CD14-positive monocyte (primary cell): ENCODE measurements at regions not wholly inside any gene's neighbourhood (a gene's known extent, or its start where the extent isn't known, plus 50 kb on each side); places are given as distances from the start of the nearest gene placed in this dataset.
"Not testable (repeated sequence)": the region's sequence is repeated elsewhere in the genome, so short reads cannot be mapped to it uniquely, and the experiment has no call there.

Experiments
- DNase-seq, 3 donors: peaks; one replicate each; pipeline ENCODE4 v3.0.0-alpha.2; 2011 to 2022
- H2AFZ ChIP-seq: 2 replicates; pipeline ENCODE4 v1.6.0; 2012; ENCODE audit warnings: mild to moderate bottlenecking, low read depth, low read length, inconsistent platforms; ENCODE audit not compliant: insufficient read depth, poor library complexity, severe bottlenecking
- H3K27ac ChIP-seq, 2 donors: 1 replicate in 1 of 2; 2 replicates in 1 of 2; pipeline ENCODE4 v1.5.1; 2012 to 2013; ENCODE audit warnings: low read length in 2 of 2, control low read depth in 1 of 2, inconsistent platforms in 1 of 2, low read depth in 1 of 2, mild to moderate bottlenecking in 1 of 2
- H3K27me3 ChIP-seq, 2 donors: one replicate each; pipeline versions ENCODE4 v1.6.0 to v1.6.1; 2011 to 2013; ENCODE audit warnings: low read length in 2 of 2; ENCODE audit not compliant: control insufficient read depth in 2 of 2, insufficient read depth in 2 of 2
- H3K36me3 ChIP-seq, 2 donors: replicated peaks in 1 of 2; 1 replicate in 1 of 2; 2 replicates in 1 of 2; pipeline versions ENCODE4 v1.5.1 to v1.6.1; 2012 to 2013; ENCODE audit warnings: low read length in 2 of 2, control low read depth in 1 of 2, inconsistent platforms in 1 of 2, mild to moderate bottlenecking in 1 of 2; ENCODE audit not compliant: insufficient read depth in 2 of 2, control insufficient read depth in 1 of 2
- H3K4me1 ChIP-seq, 2 donors: 1 replicate in 1 of 2; 2 replicates in 1 of 2; pipeline versions ENCODE4 v1.5.1 to v1.6.1; 2012 to 2013; ENCODE audit warnings: low read length in 2 of 2, control low read depth in 1 of 2, inconsistent platforms in 1 of 2, mild to moderate bottlenecking in 1 of 2, moderate library complexity in 1 of 2; ENCODE audit not compliant: insufficient read depth in 2 of 2, control insufficient read depth in 1 of 2
- H3K4me2 ChIP-seq: replicated peaks from 2 replicates; pipeline ENCODE3; 2012; ENCODE audit warnings: low read length, moderate library complexity, mild to moderate bottlenecking; ENCODE audit not compliant: poor library complexity, severe bottlenecking; ENCODE audit errors: extremely low read depth
- H3K4me3 ChIP-seq, 3 experiments: fragments of 200-600 bp in 1 of 3; sonication (generic) in 1 of 3; replicated peaks in 1 of 3; 1 replicate in 2 of 3; 2 replicates in 1 of 3; pipeline ENCODE4 v1.5.1; 2011 to 2013; ENCODE audit warnings: low read length in 3 of 3, mild to moderate bottlenecking in 3 of 3, control low read depth in 2 of 3, low read depth in 2 of 3, inconsistent platforms in 1 of 3, moderate library complexity in 1 of 3
- H3K79me2 ChIP-seq: 2 replicates; pipeline ENCODE4 v1.6.0; 2012; ENCODE audit warnings: mild to moderate bottlenecking, control low read depth, inconsistent platforms, low read length, moderate library complexity; ENCODE audit not compliant: insufficient read depth
- H3K9ac ChIP-seq: 2 replicates; pipeline ENCODE4 v1.6.0; 2017; ENCODE audit warnings: low read length, mild to moderate bottlenecking; ENCODE audit not compliant: insufficient read depth, poor library complexity, severe bottlenecking
- H3K9me3 ChIP-seq, 2 donors: replicated peaks in 1 of 2; 1 replicate in 1 of 2; 2 replicates in 1 of 2; pipeline versions ENCODE4 v1.5.1 to v1.6.1; 2012 to 2013; ENCODE audit warnings: low read length in 2 of 2, control low read depth in 1 of 2; ENCODE audit not compliant: control insufficient read depth in 1 of 2, insufficient read depth in 1 of 2
- H4K20me1 ChIP-seq: 2 replicates; pipeline ENCODE4 v1.6.0; 2012; ENCODE audit warnings: mild to moderate bottlenecking, low read length, control low read depth, moderate library complexity; ENCODE audit not compliant: insufficient read depth
- H3K27ac Mint-ChIP-seq, 7 donors: one replicate each; pipeline ENCODE4 v1.8.0; 2020; ENCODE audit warnings: mild to moderate bottlenecking in 7 of 7, mixed read lengths in 7 of 7, moderate library complexity in 6 of 7, inconsistent platforms in 2 of 7
- H3K27me3 Mint-ChIP-seq, 3 donors: one replicate each; pipeline ENCODE4 v1.8.0; 2021 to 2022; ENCODE audit warnings: low read depth in 3 of 3, mild to moderate bottlenecking in 3 of 3, mixed read lengths in 3 of 3, moderate library complexity in 3 of 3, inconsistent platforms in 1 of 3
- H3K36me3 Mint-ChIP-seq, 2 donors: one replicate each; pipeline ENCODE4 v1.8.0; 2020; ENCODE audit warnings: mixed read lengths in 2 of 2, inconsistent platforms in 1 of 2, mild to moderate bottlenecking in 1 of 2
- H3K4me1 Mint-ChIP-seq: one replicate; pipeline ENCODE4 v1.8.0; 2020; ENCODE audit warnings: mild to moderate bottlenecking, mixed read lengths
- H3K4me3 Mint-ChIP-seq, 2 donors: one replicate each; pipeline ENCODE4 v1.8.0; 2020; ENCODE audit warnings: mild to moderate bottlenecking in 2 of 2, mixed read lengths in 2 of 2, moderate library complexity in 1 of 2
- H3K9me3 Mint-ChIP-seq, 7 donors: one replicate each; pipeline ENCODE4 v1.8.0; 2020 to 2022; ENCODE audit warnings: mixed read lengths in 7 of 7, mild to moderate bottlenecking in 6 of 7, moderate library complexity in 6 of 7, inconsistent platforms in 2 of 7
- CTCF ChIP-seq: fragments of 200-600 bp; IDR thresholded peaks from one replicate; pipeline ENCODE4 v1.8.0; 2022; ENCODE audit warnings: antibody characterized with exemption, mild to moderate bottlenecking
- WGBS: methylation state at CpG from one replicate; pipeline ENCODE4 v1.1.5; 2013; ENCODE audit warnings: missing lambda C conversion rate; ENCODE audit not compliant: insufficient coverage; 5-methylcytosine and 5-hydroxymethylcytosine counted together
- intact Hi-C, 2 donors: fragments of 100-400 bp; cut with micrococcal nuclease; formaldehyde crosslinking; loops; one replicate each; pipeline versions ENCODE4 v1.15.0 to v1.15.1; 2023

- no peak for TF ChIP-seq CTCF
- H3K27me3 ChIP-seq: no peaks in the 10 kb centered on the region
- WGBS: 88% methylated on average over 6 of the region's 6 CpGs
Measured at GRCh38 chr9:31325778-31326177, 1058.7 kb upstream of the ACO1 start.

GRCh38 chr9:31326883-31327282, 1057.6 kb upstream of the ACO1 start:
- H4K20me1 ChIP-seq, H3K4me3 ChIP-seq, H3K36me3 Mint-ChIP-seq, intact Hi-C loops, H3K4me2 ChIP-seq, H3K27me3 ChIP-seq, H2AFZ ChIP-seq, H3K4me1 ChIP-seq, H3K27ac ChIP-seq, H3K9ac ChIP-seq, H3K36me3 ChIP-seq, H3K27ac Mint-ChIP-seq, H3K79me2 ChIP-seq, H3K4me1 Mint-ChIP-seq, DNase-seq, H3K9me3 ChIP-seq, H3K27me3 Mint-ChIP-seq, H3K4me3 Mint-ChIP-seq: not testable (repeated sequence)
- peaks cover 9 to 20% (median 15%) of the 10 kb centered on the region in 7 donors for H3K9me3 Mint-ChIP-seq
- 94% methylated on average over 12 of the region's 12 CpGs for WGBS

More at GRCh38 chr9:31325778-31326177, 1058.7 kb upstream of the ACO1 start:
- no peak overlapping the region for H3K27ac ChIP-seq
- peaks cover 11 to 28% (median 15%) of the 10 kb centered on the region in 7 donors for H3K9me3 Mint-ChIP-seq
- no peak overlapping the region for H3K27ac Mint-ChIP-seq
- no peak overlapping the region for H2AFZ ChIP-seq
- no peaks in the 10 kb centered on the region for H3K4me1 Mint-ChIP-seq
- H3K27me3 Mint-ChIP-seq: peaks cover 0 to 1% (median 0%) of the 10 kb centered on the region in 3 donors
- no peaks in the 10 kb centered on the region for H3K79me2 ChIP-seq
- no peak overlapping the region for H3K4me3 ChIP-seq
- H3K4me2 ChIP-seq: no peak overlapping the region
- H3K36me3 Mint-ChIP-seq: no peaks in the 10 kb centered on the region
- peaks cover under 1 to 11% of the 10 kb centered on the region in 2 donors for H3K9me3 ChIP-seq
- no peaks in the 10 kb centered on the region for H4K20me1 ChIP-seq
- intact Hi-C loops: no loop called here
- no peak overlapping the region for H3K9ac ChIP-seq
- no peaks in the 10 kb centered on the region for H3K4me1 ChIP-seq
- no peaks in the 10 kb centered on the region for H3K36me3 ChIP-seq
- H3K4me3 Mint-ChIP-seq: no peak overlapping the region
- DNase-seq: no peak
